ENCODE measurements at regions not wholly inside any gene's neighbourhood (a gene's known extent, or its start where the extent isn't known, plus 50 kb on each side); places are given as distances from the start of the nearest gene placed in this dataset.

DNA sequence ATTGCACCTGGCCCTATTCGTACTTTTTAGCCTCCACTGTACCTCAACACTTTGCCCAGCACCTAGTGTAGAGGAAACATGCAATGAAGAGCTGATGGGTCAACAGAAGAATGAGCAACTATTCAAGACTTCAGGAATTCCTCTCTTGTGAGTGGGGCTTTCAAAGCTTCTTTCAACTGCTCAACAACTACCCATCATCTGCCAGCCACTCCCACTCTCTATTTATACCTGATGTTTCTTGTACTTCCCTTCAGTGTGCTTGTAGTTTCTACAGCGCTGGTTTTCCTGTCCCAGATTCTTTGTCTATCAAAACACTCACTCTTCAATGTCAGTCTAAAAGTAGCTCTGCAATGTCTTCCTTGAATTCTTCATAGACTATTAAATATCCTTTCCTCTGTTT is 168.3 kb upstream of the LPP start:
- TF ChIP-seq, protein P1, sequence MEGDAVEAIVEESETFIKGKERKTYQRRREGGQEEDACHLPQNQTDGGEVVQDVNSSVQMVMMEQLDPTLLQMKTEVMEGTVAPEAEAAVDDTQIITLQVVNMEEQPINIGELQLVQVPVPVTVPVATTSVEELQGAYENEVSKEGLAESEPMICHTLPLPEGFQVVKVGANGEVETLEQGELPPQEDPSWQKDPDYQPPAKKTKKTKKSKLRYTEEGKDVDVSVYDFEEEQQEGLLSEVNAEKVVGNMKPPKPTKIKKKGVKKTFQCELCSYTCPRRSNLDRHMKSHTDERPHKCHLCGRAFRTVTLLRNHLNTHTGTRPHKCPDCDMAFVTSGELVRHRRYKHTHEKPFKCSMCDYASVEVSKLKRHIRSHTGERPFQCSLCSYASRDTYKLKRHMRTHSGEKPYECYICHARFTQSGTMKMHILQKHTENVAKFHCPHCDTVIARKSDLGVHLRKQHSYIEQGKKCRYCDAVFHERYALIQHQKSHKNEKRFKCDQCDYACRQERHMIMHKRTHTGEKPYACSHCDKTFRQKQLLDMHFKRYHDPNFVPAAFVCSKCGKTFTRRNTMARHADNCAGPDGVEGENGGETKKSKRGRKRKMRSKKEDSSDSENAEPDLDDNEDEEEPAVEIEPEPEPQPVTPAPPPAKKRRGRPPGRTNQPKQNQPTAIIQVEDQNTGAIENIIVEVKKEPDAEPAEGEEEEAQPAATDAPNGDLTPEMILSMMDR (IDR thresholded peaks at IDR 0.05) = no peak
- TF ChIP-seq SIN3A (IDR thresholded peaks at IDR 0.05; ENCODE audit: borderline replicate concordance, insufficient read depth, low read depth, low read length) (no peak), POLR2AphosphoS5 (IDR thresholded peaks at IDR 0.05; ENCODE audit: low read depth, low read length) (no peak)
- TF ChIP-seq, protein P2, sequence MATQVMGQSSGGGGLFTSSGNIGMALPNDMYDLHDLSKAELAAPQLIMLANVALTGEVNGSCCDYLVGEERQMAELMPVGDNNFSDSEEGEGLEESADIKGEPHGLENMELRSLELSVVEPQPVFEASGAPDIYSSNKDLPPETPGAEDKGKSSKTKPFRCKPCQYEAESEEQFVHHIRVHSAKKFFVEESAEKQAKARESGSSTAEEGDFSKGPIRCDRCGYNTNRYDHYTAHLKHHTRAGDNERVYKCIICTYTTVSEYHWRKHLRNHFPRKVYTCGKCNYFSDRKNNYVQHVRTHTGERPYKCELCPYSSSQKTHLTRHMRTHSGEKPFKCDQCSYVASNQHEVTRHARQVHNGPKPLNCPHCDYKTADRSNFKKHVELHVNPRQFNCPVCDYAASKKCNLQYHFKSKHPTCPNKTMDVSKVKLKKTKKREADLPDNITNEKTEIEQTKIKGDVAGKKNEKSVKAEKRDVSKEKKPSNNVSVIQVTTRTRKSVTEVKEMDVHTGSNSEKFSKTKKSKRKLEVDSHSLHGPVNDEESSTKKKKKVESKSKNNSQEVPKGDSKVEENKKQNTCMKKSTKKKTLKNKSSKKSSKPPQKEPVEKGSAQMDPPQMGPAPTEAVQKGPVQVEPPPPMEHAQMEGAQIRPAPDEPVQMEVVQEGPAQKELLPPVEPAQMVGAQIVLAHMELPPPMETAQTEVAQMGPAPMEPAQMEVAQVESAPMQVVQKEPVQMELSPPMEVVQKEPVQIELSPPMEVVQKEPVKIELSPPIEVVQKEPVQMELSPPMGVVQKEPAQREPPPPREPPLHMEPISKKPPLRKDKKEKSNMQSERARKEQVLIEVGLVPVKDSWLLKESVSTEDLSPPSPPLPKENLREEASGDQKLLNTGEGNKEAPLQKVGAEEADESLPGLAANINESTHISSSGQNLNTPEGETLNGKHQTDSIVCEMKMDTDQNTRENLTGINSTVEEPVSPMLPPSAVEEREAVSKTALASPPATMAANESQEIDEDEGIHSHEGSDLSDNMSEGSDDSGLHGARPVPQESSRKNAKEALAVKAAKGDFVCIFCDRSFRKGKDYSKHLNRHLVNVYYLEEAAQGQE (IDR thresholded peaks at IDR 0.05; ENCODE audit: insufficient read depth in 1 of 2, low read depth in 2 of 2, low read length in 1 of 2) = no peak
- BruUV-seq (replicated peaks) = no TSS peak
- Histone ChIP-seq H3K4me3 (ENCODE audit: low read depth in 2 of 2, low read length in 2 of 2) (no peak overlapping the region), H3K27me3 (ENCODE audit: control insufficient read depth, insufficient read depth, low read length) (0 out of 2 replicates have a peak, but pooled peaks cover 2% of the 10 kb centered on the region), H3K4me1 (ENCODE audit: control insufficient read depth, insufficient read depth, low read length) (no peaks in the 10 kb centered on the region), H3K27ac (ENCODE audit: low read length) (no peak overlapping the region), H3K9me3 (ENCODE audit: control insufficient read depth, insufficient read depth, low read depth, low read length) (no peaks in the 10 kb centered on the region), H3K36me3 (ENCODE audit: control insufficient read depth, insufficient read depth, low read length) (no peaks in the 10 kb centered on the region)
- in situ Hi-C loops (cut with HindIII; ENCODE audit: low pct_unique_long_range_greater_than_20kb, low sequenced_read_pairs) (no loop called here), intact Hi-C loops (cut with micrococcal nuclease; ENCODE audit: unreplicated experiment) (no loop called here)
- CTCF ChIA-PET = no interaction called here
- DNase-seq (ENCODE audit: low read depth, low spot score) (no peak), ATAC-seq (no peak)
- POLR2A ChIA-PET = no interaction called here

DNA sequence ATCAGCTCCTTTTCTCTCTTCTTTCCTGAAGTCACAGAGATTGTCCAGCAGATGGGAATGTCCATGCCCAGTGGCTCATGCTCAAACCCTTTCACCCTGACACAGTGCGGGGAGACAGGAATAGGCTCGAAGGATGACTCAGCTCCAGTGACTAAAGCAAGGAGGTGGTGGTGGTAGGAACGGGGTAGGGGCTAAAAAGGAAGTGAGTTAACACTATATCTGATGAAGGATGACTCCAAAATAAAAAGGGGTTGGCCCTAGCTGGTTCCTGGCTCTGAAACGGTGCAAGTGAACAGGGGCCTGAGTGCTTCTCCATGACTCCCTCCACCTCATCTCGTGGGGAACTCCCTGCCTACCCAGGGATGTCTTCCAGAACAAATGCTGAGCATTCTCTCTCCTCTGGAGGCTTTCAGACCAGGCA is 167.4 kb upstream of the LPP start:
- TF ChIP-seq SIN3A (IDR thresholded peaks at IDR 0.05; ENCODE audit: borderline replicate concordance, insufficient read depth, low read depth, low read length) (no peak), TCF7L2 (IDR thresholded peaks at IDR 0.05; ENCODE audit: low read depth, low read length) (no peak), POLR2AphosphoS5 (IDR thresholded peaks at IDR 0.05; ENCODE audit: low read depth, low read length) (no peak)
- TF ChIP-seq, protein P2 (IDR thresholded peaks at IDR 0.05; ENCODE audit: insufficient read depth in 1 of 2, low read depth in 2 of 2, low read length in 1 of 2) = no peak
- TF ChIP-seq, protein P1 (IDR thresholded peaks at IDR 0.05) = no peak
- H3K36me3 ChIP-seq (ENCODE audit: control insufficient read depth, insufficient read depth, low read length) = no peaks in the 10 kb centered on the region
- H3K4me3 ChIP-seq (ENCODE audit: low read depth in 2 of 2, low read length in 2 of 2) = no peak overlapping the region
- intact Hi-C loops (cut with micrococcal nuclease; ENCODE audit: unreplicated experiment) (no loop called here), in situ Hi-C loops (cut with HindIII; ENCODE audit: low pct_unique_long_range_greater_than_20kb, low sequenced_read_pairs) (no loop called here)
- H3K4me1 ChIP-seq (ENCODE audit: control insufficient read depth, insufficient read depth, low read length) = no peaks in the 10 kb centered on the region
- peak; percentile 79 for ATAC-seq
- DNase-seq (ENCODE audit: low read depth, low spot score) = peak; percentile 33
- no peaks in the 10 kb centered on the region for H3K27me3 ChIP-seq (ENCODE audit: control insufficient read depth, insufficient read depth, low read length)
- H3K27ac ChIP-seq (ENCODE audit: low read length) = no peak overlapping the region
- H3K9me3 ChIP-seq (ENCODE audit: control insufficient read depth, insufficient read depth, low read depth, low read length) = no peaks in the 10 kb centered on the region
- no TSS peak for BruUV-seq (replicated peaks)
- ChIA-PET POLR2A (no interaction called here), CTCF (no interaction called here)

All from Panc1 (cell line).